ENCODE measurements at regions not wholly inside any gene's neighbourhood (a gene's known extent, or its start where the extent isn't known, plus 50 kb on each side); places are given as distances from the start of the nearest gene placed in this dataset.

DNA sequence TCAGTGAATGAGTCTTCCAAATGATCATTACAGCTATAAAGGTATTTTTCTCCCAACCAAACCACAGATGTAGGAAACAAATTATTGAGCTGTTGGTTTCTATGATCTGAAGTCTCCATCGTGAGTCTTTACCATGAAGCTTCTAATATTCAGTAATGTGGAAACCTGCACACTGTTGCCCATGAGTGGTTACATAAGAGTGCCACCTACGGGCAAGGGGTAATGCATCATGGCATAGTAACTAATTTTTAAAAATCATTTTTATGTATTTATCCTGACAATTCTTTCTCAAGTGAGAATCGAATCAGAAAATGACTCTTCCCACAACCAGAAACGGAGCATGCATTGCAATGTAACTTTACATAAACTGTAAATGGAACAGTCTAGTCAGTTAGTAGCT lies 282.5 kb upstream of the SMARCA2 start:
- H3K4me1 ChIP-seq, result no peaks in the 10 kb centered on the region
- no peaks in the 10 kb centered on the region for H3K9me3 ChIP-seq
- DNase-seq (ENCODE audit: low spot score in 2 of 2), result no peak
- no peaks in the 10 kb centered on the region for H3K27me3 ChIP-seq
- H3K36me3 ChIP-seq, result no peaks in the 10 kb centered on the region
- no peak overlapping the region for H3K4me3 ChIP-seq
- WGBS, result 47% methylated on average over 4 of the region's 4 CpGs
- H3K27ac ChIP-seq, result no peak overlapping the region
- no peak for TF ChIP-seq POLR2AphosphoS5 (IDR thresholded peaks at IDR 0.05)
- TF ChIP-seq, protein P1, sequence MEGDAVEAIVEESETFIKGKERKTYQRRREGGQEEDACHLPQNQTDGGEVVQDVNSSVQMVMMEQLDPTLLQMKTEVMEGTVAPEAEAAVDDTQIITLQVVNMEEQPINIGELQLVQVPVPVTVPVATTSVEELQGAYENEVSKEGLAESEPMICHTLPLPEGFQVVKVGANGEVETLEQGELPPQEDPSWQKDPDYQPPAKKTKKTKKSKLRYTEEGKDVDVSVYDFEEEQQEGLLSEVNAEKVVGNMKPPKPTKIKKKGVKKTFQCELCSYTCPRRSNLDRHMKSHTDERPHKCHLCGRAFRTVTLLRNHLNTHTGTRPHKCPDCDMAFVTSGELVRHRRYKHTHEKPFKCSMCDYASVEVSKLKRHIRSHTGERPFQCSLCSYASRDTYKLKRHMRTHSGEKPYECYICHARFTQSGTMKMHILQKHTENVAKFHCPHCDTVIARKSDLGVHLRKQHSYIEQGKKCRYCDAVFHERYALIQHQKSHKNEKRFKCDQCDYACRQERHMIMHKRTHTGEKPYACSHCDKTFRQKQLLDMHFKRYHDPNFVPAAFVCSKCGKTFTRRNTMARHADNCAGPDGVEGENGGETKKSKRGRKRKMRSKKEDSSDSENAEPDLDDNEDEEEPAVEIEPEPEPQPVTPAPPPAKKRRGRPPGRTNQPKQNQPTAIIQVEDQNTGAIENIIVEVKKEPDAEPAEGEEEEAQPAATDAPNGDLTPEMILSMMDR (IDR thresholded peaks at IDR 0.05), result peak in 1 of 2 donors; percentile 23

DNA sequence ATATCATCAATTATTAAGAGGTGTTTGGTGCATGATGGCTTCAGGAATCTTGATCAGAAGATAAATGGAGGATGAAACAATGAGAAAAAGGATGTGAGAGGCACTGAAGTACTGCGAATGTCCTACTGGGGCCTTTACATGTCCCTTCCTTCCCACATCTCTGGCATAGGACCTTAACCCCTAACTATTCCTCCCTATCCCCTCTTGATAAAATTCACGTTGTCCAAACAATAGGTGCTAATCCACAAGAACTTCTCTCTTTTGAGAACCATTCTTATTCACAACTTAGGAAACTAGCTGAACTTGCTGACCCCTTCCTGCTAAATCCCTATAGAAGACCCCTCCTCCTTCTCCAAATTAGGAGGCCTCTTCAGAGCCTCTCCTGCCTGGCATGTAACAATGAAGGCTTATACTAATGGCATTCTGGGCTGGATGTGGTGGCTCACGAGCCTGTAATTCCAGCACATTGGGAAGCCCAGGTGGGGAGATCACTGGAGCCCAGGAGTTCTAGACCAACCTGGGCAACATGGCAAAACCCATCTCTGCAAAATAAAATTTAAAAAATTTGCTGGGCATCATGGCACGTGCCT lies 276.5 kb upstream of the SMARCA2 start:
- no peaks in the 10 kb centered on the region for H3K9me3 ChIP-seq
- no peak overlapping the region for H3K27ac ChIP-seq
- H3K36me3 ChIP-seq, result no peaks in the 10 kb centered on the region
- 72% methylated on average over 4 of the region's 4 CpGs for WGBS
- TF ChIP-seq EP300 (IDR thresholded peaks at IDR 0.05) (no peak), POLR2A (IDR thresholded peaks at IDR 0.05) (no peak), POLR2AphosphoS5 (IDR thresholded peaks at IDR 0.05) (no peak)
- DNase-seq (ENCODE audit: low spot score in 2 of 2), result no peak
- H3K4me1 ChIP-seq, result no peaks in the 10 kb centered on the region
- H3K4me3 ChIP-seq, result no peak overlapping the region
- no peaks in the 10 kb centered on the region for H3K27me3 ChIP-seq

DNA sequence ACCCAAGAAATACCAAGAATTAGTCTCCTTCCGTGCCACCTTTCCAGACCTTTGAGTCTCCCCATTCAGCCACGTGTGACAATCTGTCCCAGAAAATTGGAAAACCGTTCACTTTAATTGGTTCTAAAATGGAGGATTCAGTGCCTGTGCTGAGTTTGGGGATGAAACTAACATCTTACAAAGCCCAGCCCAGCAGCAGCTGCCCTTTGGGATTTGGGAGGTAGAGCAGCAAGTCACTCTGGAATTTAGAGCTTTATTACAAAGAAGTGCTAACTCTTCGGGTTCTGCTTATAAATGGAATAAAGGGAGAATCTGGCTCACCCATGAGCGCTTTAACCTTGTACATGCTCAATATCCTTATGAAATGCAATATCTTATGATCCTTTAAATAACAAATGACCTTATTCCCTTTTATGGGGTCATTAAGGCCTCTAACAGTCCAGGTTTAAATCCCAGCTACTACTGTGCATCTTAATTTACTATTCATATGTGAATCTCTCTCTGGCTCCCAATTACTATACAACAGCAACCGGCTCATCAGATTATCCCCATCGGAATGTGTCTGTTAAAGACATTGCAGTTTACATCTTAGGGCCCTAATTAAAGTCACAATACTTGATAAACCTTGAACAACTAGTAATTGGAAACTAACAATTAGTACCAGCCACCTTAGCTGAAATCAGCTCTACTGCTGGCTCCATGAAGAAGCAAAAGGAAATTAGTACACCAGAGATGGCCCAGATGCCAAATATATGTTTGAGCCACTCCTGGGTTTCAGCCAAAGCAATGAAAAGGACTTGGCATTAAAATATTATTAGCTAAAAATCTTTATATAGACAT lies 271.8 kb upstream of the SMARCA2 start:
- no peaks in the 10 kb centered on the region for H3K27me3 ChIP-seq
- no peak overlapping the region for H3K4me3 ChIP-seq
- H3K27ac ChIP-seq, result no peak overlapping the region
- TF ChIP-seq POLR2AphosphoS5 (IDR thresholded peaks at IDR 0.05) (no peak), POLR2A (IDR thresholded peaks at IDR 0.05) (no peak), EP300 (IDR thresholded peaks at IDR 0.05) (no peak)
- TF ChIP-seq, protein P1 (IDR thresholded peaks at IDR 0.05), result no peak
- H3K4me1 ChIP-seq, result no peaks in the 10 kb centered on the region
- H3K9me3 ChIP-seq, result no peaks in the 10 kb centered on the region
- 87% methylated on average over 7 of the region's 7 CpGs for WGBS
- DNase-seq (ENCODE audit: low spot score in 2 of 2), result no peak
- no peaks in the 10 kb centered on the region for H3K36me3 ChIP-seq

DNA sequence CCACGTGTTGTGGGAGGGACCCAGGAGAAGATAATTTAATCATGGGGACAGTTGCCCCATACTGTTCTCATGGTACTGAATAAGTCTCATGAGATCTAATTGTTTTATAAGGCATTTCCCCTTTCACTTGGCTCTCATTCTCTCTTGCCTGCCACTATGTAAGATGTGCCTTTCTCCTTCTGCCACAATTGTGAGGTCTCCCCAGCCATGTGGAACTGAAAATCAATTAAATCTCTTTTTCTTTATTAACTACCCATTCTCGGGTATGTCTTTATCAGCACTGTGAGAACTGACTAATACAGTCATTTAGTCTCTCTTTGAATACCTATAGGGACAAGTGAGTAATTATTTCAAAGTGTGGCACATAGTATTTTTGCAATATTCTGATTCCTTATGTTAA lies 269.2 kb upstream of the SMARCA2 start:
- H3K27ac ChIP-seq, result no peak overlapping the region
- H3K36me3 ChIP-seq, result no peaks in the 10 kb centered on the region
- no peaks in the 10 kb centered on the region for H3K9me3 ChIP-seq
- H3K4me1 ChIP-seq, result no peaks in the 10 kb centered on the region
- no peak overlapping the region for H3K4me3 ChIP-seq
- 56% methylated on average over 2 of the region's 2 CpGs for WGBS
- TF ChIP-seq POLR2AphosphoS5 (IDR thresholded peaks at IDR 0.05) (no peak), EP300 (IDR thresholded peaks at IDR 0.05) (no peak), POLR2A (IDR thresholded peaks at IDR 0.05) (no peak)
- TF ChIP-seq, protein P1 (IDR thresholded peaks at IDR 0.05), result no peak
- H3K27me3 ChIP-seq, result no peaks in the 10 kb centered on the region
- DNase-seq (ENCODE audit: low spot score in 2 of 2), result no peak

DNA sequence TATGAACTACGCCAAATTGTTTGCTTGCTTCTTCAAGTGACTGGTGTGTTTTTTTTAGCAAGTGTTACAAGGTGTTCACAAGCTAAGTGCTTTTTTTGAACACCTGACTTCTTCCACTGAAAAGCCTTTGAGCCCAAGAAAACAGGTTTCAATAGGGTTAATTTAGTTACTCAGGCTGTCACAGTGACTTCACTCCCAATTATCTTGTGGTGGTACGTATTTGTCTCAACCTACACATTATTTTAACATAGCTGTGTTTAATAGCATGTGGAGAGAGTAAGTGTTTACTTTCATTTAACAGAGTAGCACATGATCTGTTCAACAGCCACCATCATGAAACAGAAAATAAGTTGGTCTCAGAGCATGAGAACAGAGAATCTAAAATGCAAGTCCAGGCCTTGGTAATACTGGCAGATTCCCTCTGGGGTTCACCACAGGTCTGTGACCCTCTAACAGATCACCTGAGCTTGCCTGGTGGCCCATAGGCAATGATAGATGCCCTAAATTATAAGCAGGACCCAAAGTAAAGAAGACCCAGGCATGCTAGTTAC lies 267.7 kb upstream of the SMARCA2 start:
- no peaks in the 10 kb centered on the region for H3K4me1 ChIP-seq
- 83% methylated on average over 2 of the region's 2 CpGs for WGBS

More for the DNA sequence above, 267.7 kb upstream of the SMARCA2 start:
- no peaks in the 10 kb centered on the region for H3K36me3 ChIP-seq
- TF ChIP-seq POLR2AphosphoS5 (IDR thresholded peaks at IDR 0.05) (no peak), POLR2A (IDR thresholded peaks at IDR 0.05) (no peak), EP300 (IDR thresholded peaks at IDR 0.05) (no peak)
- TF ChIP-seq, protein P1 (IDR thresholded peaks at IDR 0.05), result no peak
- H3K27ac ChIP-seq, result no peak overlapping the region
- DNase-seq (ENCODE audit: low spot score in 2 of 2), result no peak
- H3K9me3 ChIP-seq, result no peaks in the 10 kb centered on the region
- no peak overlapping the region for H3K4me3 ChIP-seq
- H3K27me3 ChIP-seq, result no peaks in the 10 kb centered on the region

Measured in suprapubic skin (tissue), 4 donors.